ENCODE measurements at regions not wholly inside any gene's neighbourhood (a gene's known extent, or its start where the extent isn't known, plus 50 kb on each side); places are given as distances from the start of the nearest gene placed in this dataset.

GRCh38 chr4:37138789-37139188 is 105.8 kb upstream of the NWD2 start:
- TF ChIP-seq, protein P1, sequence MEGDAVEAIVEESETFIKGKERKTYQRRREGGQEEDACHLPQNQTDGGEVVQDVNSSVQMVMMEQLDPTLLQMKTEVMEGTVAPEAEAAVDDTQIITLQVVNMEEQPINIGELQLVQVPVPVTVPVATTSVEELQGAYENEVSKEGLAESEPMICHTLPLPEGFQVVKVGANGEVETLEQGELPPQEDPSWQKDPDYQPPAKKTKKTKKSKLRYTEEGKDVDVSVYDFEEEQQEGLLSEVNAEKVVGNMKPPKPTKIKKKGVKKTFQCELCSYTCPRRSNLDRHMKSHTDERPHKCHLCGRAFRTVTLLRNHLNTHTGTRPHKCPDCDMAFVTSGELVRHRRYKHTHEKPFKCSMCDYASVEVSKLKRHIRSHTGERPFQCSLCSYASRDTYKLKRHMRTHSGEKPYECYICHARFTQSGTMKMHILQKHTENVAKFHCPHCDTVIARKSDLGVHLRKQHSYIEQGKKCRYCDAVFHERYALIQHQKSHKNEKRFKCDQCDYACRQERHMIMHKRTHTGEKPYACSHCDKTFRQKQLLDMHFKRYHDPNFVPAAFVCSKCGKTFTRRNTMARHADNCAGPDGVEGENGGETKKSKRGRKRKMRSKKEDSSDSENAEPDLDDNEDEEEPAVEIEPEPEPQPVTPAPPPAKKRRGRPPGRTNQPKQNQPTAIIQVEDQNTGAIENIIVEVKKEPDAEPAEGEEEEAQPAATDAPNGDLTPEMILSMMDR (IDR thresholded peaks at IDR 0.05 in 4 of 5, conservative IDR thresholded peaks at IDR 0.05 in 1 of 5): no peak
- no peak for TF ChIP-seq POLR2A (IDR thresholded peaks at IDR 0.05)

Measured in gastrocnemius medialis (tissue), 4 donors.